ENCODE measurements at regions not wholly inside any gene's neighbourhood (a gene's known extent, or its start where the extent isn't known, plus 50 kb on each side); places are given as distances from the start of the nearest gene placed in this dataset.

DNA sequence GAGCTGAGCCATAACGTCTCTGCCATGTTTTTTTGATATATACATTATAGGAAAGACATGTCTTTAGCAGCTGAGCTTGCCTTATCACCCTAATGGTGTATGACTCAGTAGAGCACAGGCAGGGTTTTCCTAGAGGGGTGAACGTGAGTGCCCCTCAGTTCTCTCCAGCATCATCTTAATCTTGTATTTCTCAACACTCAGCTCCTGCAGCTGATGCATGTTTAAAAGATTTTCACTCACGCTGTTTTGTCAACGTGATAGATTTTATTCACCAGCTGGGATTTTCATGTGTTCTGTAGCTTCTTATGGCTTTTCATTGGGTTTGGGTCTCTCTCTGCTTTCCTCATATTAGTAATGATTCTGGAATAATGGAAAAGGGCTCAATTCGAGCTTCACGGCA lies 186.0 kb upstream of the PMFBP1 start:
- Histone ChIP-seq H3K4me3 (ENCODE audit: low read length) (no peak overlapping the region), H3K4me2 (ENCODE audit: low read length) (no peak overlapping the region), H3K79me2 (ENCODE audit: control insufficient read depth, low read length) (no peaks in the 10 kb centered on the region), H3K27ac (ENCODE audit: low read depth, low read length) (no peak overlapping the region), H3F3A (ENCODE audit: control insufficient read depth, insufficient read depth) (no peaks in the 10 kb centered on the region), H3K9me2 (replicated peaks; ENCODE audit: control insufficient read depth, low read length) (no peaks in the 10 kb centered on the region), H3K4me1 (ENCODE audit: control insufficient read depth, low read length) (no peaks in the 10 kb centered on the region), H3K9me3 (ENCODE audit: control insufficient read depth, insufficient read depth, low read length) (no peaks in the 10 kb centered on the region), H3K36me3 (ENCODE audit: control insufficient read depth, low read length) (no peaks in the 10 kb centered on the region), H4K20me1 (ENCODE audit: control insufficient read depth, insufficient read depth, low read depth, low read length) (no peaks in the 10 kb centered on the region), H3K27me3 (ENCODE audit: control insufficient read depth, low read length) (no peaks in the 10 kb centered on the region)
- no peak for TF ChIP-seq CTCF (IDR thresholded peaks at IDR 0.05; ENCODE audit: low read depth, low read length, poor library complexity, severe bottlenecking)
- TF ChIP-seq EZH2phosphoT487 (IDR thresholded peaks at IDR 0.05; ENCODE audit: borderline replicate concordance, low read length), result no peak

DNA sequence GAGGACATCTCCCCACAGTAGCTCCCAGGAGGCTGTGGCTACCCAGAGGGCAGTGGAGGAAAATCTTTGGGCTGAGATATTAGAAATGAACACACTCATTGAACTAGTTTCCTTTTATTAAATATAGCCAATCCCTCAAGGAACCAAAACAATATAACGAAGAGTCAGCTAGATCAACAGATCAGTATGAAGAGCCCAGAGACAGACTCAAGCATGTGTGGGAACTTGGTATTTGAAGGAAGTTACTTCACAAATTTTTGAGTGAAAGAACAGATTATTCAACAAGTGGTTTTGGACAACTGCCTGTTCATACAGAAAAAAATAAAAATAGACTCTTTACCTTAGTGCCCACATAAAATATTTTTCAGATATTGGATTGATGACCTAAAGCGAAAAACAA lies 183.6 kb upstream of the PMFBP1 start:
- H4K20me1 ChIP-seq (ENCODE audit: control insufficient read depth, insufficient read depth, low read depth, low read length), result no peaks in the 10 kb centered on the region
- H3K79me2 ChIP-seq (ENCODE audit: control insufficient read depth, low read length), result no peaks in the 10 kb centered on the region
- no peaks in the 10 kb centered on the region for H3K27me3 ChIP-seq (ENCODE audit: control insufficient read depth, low read length)
- no peaks in the 10 kb centered on the region for H3K9me2 ChIP-seq (replicated peaks; ENCODE audit: control insufficient read depth, low read length)
- no peaks in the 10 kb centered on the region for H3K9me3 ChIP-seq (ENCODE audit: control insufficient read depth, insufficient read depth, low read length)
- no peak overlapping the region for H3K4me3 ChIP-seq (ENCODE audit: low read length)
- TF ChIP-seq EZH2phosphoT487 (IDR thresholded peaks at IDR 0.05; ENCODE audit: borderline replicate concordance, low read length), result no peak
- TF ChIP-seq CTCF (IDR thresholded peaks at IDR 0.05; ENCODE audit: low read depth, low read length, poor library complexity, severe bottlenecking), result no peak
- no peaks in the 10 kb centered on the region for H3K4me1 ChIP-seq (ENCODE audit: control insufficient read depth, low read length)
- H3K27ac ChIP-seq (ENCODE audit: low read depth, low read length), result no peak overlapping the region
- H3K36me3 ChIP-seq (ENCODE audit: control insufficient read depth, low read length), result no peaks in the 10 kb centered on the region
- H3K4me2 ChIP-seq (ENCODE audit: low read length), result no peak overlapping the region
- H3F3A ChIP-seq (ENCODE audit: control insufficient read depth, insufficient read depth), result no peaks in the 10 kb centered on the region

- Histone ChIP-seq H3K27me3 (ENCODE audit: control insufficient read depth, low read length) (no peaks in the 10 kb centered on the region), H3K4me2 (ENCODE audit: low read length) (no peak overlapping the region)
Measured at GRCh38 chr16:72349719-72350118, 177.8 kb upstream of the PMFBP1 start.

More at GRCh38 chr16:72349719-72350118, 177.8 kb upstream of the PMFBP1 start:
- Histone ChIP-seq H3F3A (ENCODE audit: control insufficient read depth, insufficient read depth) (no peaks in the 10 kb centered on the region), H3K4me3 (ENCODE audit: low read length) (no peak overlapping the region), H4K20me1 (ENCODE audit: control insufficient read depth, insufficient read depth, low read depth, low read length) (no peaks in the 10 kb centered on the region), H3K9me2 (replicated peaks; ENCODE audit: control insufficient read depth, low read length) (no peaks in the 10 kb centered on the region), H3K27ac (ENCODE audit: low read depth, low read length) (no peak overlapping the region), H3K36me3 (ENCODE audit: control insufficient read depth, low read length) (no peaks in the 10 kb centered on the region), H3K79me2 (ENCODE audit: control insufficient read depth, low read length) (no peaks in the 10 kb centered on the region), H3K4me1 (ENCODE audit: control insufficient read depth, low read length) (no peaks in the 10 kb centered on the region), H3K9me3 (ENCODE audit: control insufficient read depth, insufficient read depth, low read length) (no peaks in the 10 kb centered on the region)
- no peak for TF ChIP-seq EZH2phosphoT487 (IDR thresholded peaks at IDR 0.05; ENCODE audit: borderline replicate concordance, low read length)
- no peak for TF ChIP-seq CTCF (IDR thresholded peaks at IDR 0.05; ENCODE audit: low read depth, low read length, poor library complexity, severe bottlenecking)

All from DOHH2 (cell line).